Natural killer cell treated with Interleukin-12 subunit alpha and Interleukin-12 subunit beta and Interleukin-15 and Interleukin-18, amount 100 ng/mL, for 72 hours (primary cell): ENCODE measurements at regions not wholly inside any gene's neighbourhood (a gene's known extent, or its start where the extent isn't known, plus 50 kb on each side); places are given as distances from the start of the nearest gene placed in this dataset.

Experiments used
- ATAC-seq, 2 donors: fragments of 150-1000 bp; cut with Tn5 transposase in 1 of 2; sonication (Bioruptor Pico), chemical (Tn5 transposase) in 1 of 2; 2 replicates each; pipeline ENCODE4 v1.10.0; 2021
- DNase-seq: peaks from one replicate; pipeline ENCODE4 v3.0.0; 2022; ENCODE audit warnings: low spot score
- H3K27ac Mint-ChIP-seq, 2 donors: 1 replicate in 1 of 2; 2 replicates in 1 of 2; pipeline ENCODE4 v1.8.0; 2022; ENCODE audit warnings: mixed read lengths in 2 of 2, mild to moderate bottlenecking in 1 of 2, moderate library complexity in 1 of 2
- H3K27me3 Mint-ChIP-seq, 2 donors: 1 replicate in 1 of 2; 2 replicates in 1 of 2; pipeline ENCODE4 v1.8.0; 2022; ENCODE audit warnings: mixed read lengths in 2 of 2
- H3K36me3 Mint-ChIP-seq: one replicate; pipeline ENCODE4 v1.8.0; 2022; ENCODE audit warnings: mixed read lengths
- H3K4me1 Mint-ChIP-seq, 2 donors: 1 replicate in 1 of 2; 2 replicates in 1 of 2; pipeline ENCODE4 v1.8.0; 2022; ENCODE audit warnings: low read depth in 2 of 2, mixed read lengths in 2 of 2, mild to moderate bottlenecking in 1 of 2
- H3K4me3 Mint-ChIP-seq: one replicate; pipeline ENCODE4 v1.8.0; 2022; ENCODE audit warnings: mixed read lengths
- H3K9me3 Mint-ChIP-seq: 2 replicates; pipeline ENCODE4 v1.8.0; 2022; ENCODE audit warnings: mixed read lengths

GRCh38 chr22:27546157-27546935, 255.2 kb downstream of the MN1 start:
- ATAC-seq: no peak
- no peak overlapping the region for H3K4me3 Mint-ChIP-seq

GRCh38 chr22:27551402-27551801, 250.2 kb downstream of the MN1 start:
- ATAC-seq (no peak), DNase-seq (no peak)
- H3K27ac Mint-ChIP-seq: no peak overlapping the region
- H3K27me3 Mint-ChIP-seq: peaks cover 3 to 13% of the 10 kb centered on the region in 2 donors
- H3K36me3 Mint-ChIP-seq: no peaks in the 10 kb centered on the region
- H3K4me1 Mint-ChIP-seq: no peaks in the 10 kb centered on the region
- no peaks in the 10 kb centered on the region for H3K9me3 Mint-ChIP-seq
- no peak overlapping the region for H3K4me3 Mint-ChIP-seq

More at GRCh38 chr22:27546157-27546935, 255.2 kb downstream of the MN1 start:
- Mint-ChIP-seq H3K27ac (no peak overlapping the region), H3K9me3 (no peaks in the 10 kb centered on the region), H3K4me1 (no peaks in the 10 kb centered on the region), H3K27me3 (no peaks in the 10 kb centered on the region), H3K36me3 (no peaks in the 10 kb centered on the region)
- DNase-seq: no peak

- H3K9me3 Mint-ChIP-seq: no peaks in the 10 kb centered on the region
- H3K36me3 Mint-ChIP-seq: no peaks in the 10 kb centered on the region
- H3K4me1 Mint-ChIP-seq: no peaks in the 10 kb centered on the region
- DNase-seq (no peak), ATAC-seq (no peak)
- H3K27ac Mint-ChIP-seq: no peak overlapping the region
- no peak overlapping the region for H3K4me3 Mint-ChIP-seq
- peaks cover 3 to 13% of the 10 kb centered on the region in 2 donors for H3K27me3 Mint-ChIP-seq
Observed at GRCh38 chr22:27552176-27552575, 249.4 kb downstream of the MN1 start.

- Mint-ChIP-seq H3K27me3 (peaks cover 3 to 13% of the 10 kb centered on the region in 2 donors), H3K36me3 (no peaks in the 10 kb centered on the region), H3K9me3 (no peaks in the 10 kb centered on the region), H3K27ac (no peak overlapping the region), H3K4me1 (no peaks in the 10 kb centered on the region), H3K4me3 (no peak overlapping the region)
- DNase-seq (no peak), ATAC-seq (no peak)
Observed at GRCh38 chr22:27552863-27553262, 248.7 kb downstream of the MN1 start.

GRCh38 chr22:27554106-27554811, 247.3 kb downstream of the MN1 start:
- Mint-ChIP-seq H3K4me1 (no peaks in the 10 kb centered on the region), H3K4me3 (no peak overlapping the region), H3K9me3 (no peaks in the 10 kb centered on the region), H3K27ac (no peak overlapping the region), H3K27me3 (peaks cover 3 to 13% of the 10 kb centered on the region in 2 donors), H3K36me3 (no peaks in the 10 kb centered on the region)
- ATAC-seq (no peak), DNase-seq (no peak)

- H3K4me3 Mint-ChIP-seq: no peak overlapping the region
- no peak overlapping the region for H3K27ac Mint-ChIP-seq
- no peaks in the 10 kb centered on the region for H3K9me3 Mint-ChIP-seq
- peaks cover 3 to 13% of the 10 kb centered on the region in 2 donors for H3K27me3 Mint-ChIP-seq
- ATAC-seq (no peak), DNase-seq (no peak)
- no peaks in the 10 kb centered on the region for H3K4me1 Mint-ChIP-seq
- no peaks in the 10 kb centered on the region for H3K36me3 Mint-ChIP-seq
Observed at GRCh38 chr22:27554841-27555456, 246.6 kb downstream of the MN1 start.

- no peaks in the 10 kb centered on the region for H3K4me1 Mint-ChIP-seq
- peaks cover 3 to 13% of the 10 kb centered on the region in 2 donors for H3K27me3 Mint-ChIP-seq
- H3K27ac Mint-ChIP-seq: no peak overlapping the region
- no peaks in the 10 kb centered on the region for H3K9me3 Mint-ChIP-seq
- H3K36me3 Mint-ChIP-seq: no peaks in the 10 kb centered on the region
- DNase-seq (no peak), ATAC-seq (no peak)
- H3K4me3 Mint-ChIP-seq: no peak overlapping the region
Observed at GRCh38 chr22:27556371-27556770, 245.2 kb downstream of the MN1 start.

GRCh38 chr22:27557286-27558008, 244.1 kb downstream of the MN1 start:
- H3K27me3 Mint-ChIP-seq: peaks cover 3 to 13% of the 10 kb centered on the region in 2 donors
- no peak overlapping the region for H3K27ac Mint-ChIP-seq
- DNase-seq (no peak), ATAC-seq (no peak)
- no peaks in the 10 kb centered on the region for H3K4me1 Mint-ChIP-seq
- no peak overlapping the region for H3K4me3 Mint-ChIP-seq
- H3K36me3 Mint-ChIP-seq: no peaks in the 10 kb centered on the region
- no peaks in the 10 kb centered on the region for H3K9me3 Mint-ChIP-seq

GRCh38 chr22:27558658-27559371, 242.7 kb downstream of the MN1 start:
- Mint-ChIP-seq H3K4me1 (no peaks in the 10 kb centered on the region), H3K9me3 (no peaks in the 10 kb centered on the region), H3K36me3 (no peaks in the 10 kb centered on the region), H3K27ac (no peak overlapping the region), H3K4me3 (no peak overlapping the region), H3K27me3 (peaks cover 3 to 13% of the 10 kb centered on the region in 2 donors)
- DNase-seq (no peak), ATAC-seq (no peak)

- DNase-seq: no peak
- no peaks in the 10 kb centered on the region for H3K4me1 Mint-ChIP-seq
- H3K27me3 Mint-ChIP-seq: peaks cover 0 to 2% of the 10 kb centered on the region in 2 donors
- no peaks in the 10 kb centered on the region for H3K36me3 Mint-ChIP-seq
- no peaks in the 10 kb centered on the region for H3K9me3 Mint-ChIP-seq
- H3K4me3 Mint-ChIP-seq: no peak overlapping the region
- ATAC-seq: no peak
- no peak overlapping the region for H3K27ac Mint-ChIP-seq
Observed at GRCh38 chr22:27560781-27561180, 240.8 kb downstream of the MN1 start.

- H3K9me3 Mint-ChIP-seq: no peaks in the 10 kb centered on the region
Observed at GRCh38 chr22:27561286-27561904, 240.2 kb downstream of the MN1 start.

GRCh38 chr22:27564806-27565205, 236.8 kb downstream of the MN1 start:
- no peaks in the 10 kb centered on the region for H3K4me1 Mint-ChIP-seq
- DNase-seq (no peak), ATAC-seq (no peak)
- H3K36me3 Mint-ChIP-seq: no peaks in the 10 kb centered on the region
- no peak overlapping the region for H3K4me3 Mint-ChIP-seq
- no peaks in the 10 kb centered on the region for H3K27me3 Mint-ChIP-seq
- no peaks in the 10 kb centered on the region for H3K9me3 Mint-ChIP-seq
- no peak overlapping the region for H3K27ac Mint-ChIP-seq

More at GRCh38 chr22:27561286-27561904, 240.2 kb downstream of the MN1 start:
- no peaks in the 10 kb centered on the region for H3K36me3 Mint-ChIP-seq
- H3K27me3 Mint-ChIP-seq: no peaks in the 10 kb centered on the region
- ATAC-seq (no peak), DNase-seq (no peak)
- H3K27ac Mint-ChIP-seq: no peak overlapping the region
- H3K4me3 Mint-ChIP-seq: no peak overlapping the region
- H3K4me1 Mint-ChIP-seq: no peaks in the 10 kb centered on the region

GRCh38 chr22:27566602-27567001, 235.0 kb downstream of the MN1 start:
- ATAC-seq (no peak), DNase-seq (no peak)
- no peaks in the 10 kb centered on the region for H3K9me3 Mint-ChIP-seq
- peaks cover 7 to 10% of the 10 kb centered on the region in 2 donors for H3K27me3 Mint-ChIP-seq
- no peaks in the 10 kb centered on the region for H3K36me3 Mint-ChIP-seq
- H3K4me1 Mint-ChIP-seq: no peaks in the 10 kb centered on the region
- H3K4me3 Mint-ChIP-seq: no peak overlapping the region
- H3K27ac Mint-ChIP-seq: no peak overlapping the region
